NCI-H1105 treated with DMSO at 0.1 percent for 48 hours (cell line): ENCODE measurements at regions not wholly inside any gene's neighbourhood (a gene's known extent, or its start where the extent isn't known, plus 50 kb on each side); places are given as distances from the start of the nearest gene placed in this dataset.

Source experiments
- DNase-seq: peaks from one replicate; lab custom pipeline; 2025; lab: John Stamatoyannopoulos, UW

DNA sequence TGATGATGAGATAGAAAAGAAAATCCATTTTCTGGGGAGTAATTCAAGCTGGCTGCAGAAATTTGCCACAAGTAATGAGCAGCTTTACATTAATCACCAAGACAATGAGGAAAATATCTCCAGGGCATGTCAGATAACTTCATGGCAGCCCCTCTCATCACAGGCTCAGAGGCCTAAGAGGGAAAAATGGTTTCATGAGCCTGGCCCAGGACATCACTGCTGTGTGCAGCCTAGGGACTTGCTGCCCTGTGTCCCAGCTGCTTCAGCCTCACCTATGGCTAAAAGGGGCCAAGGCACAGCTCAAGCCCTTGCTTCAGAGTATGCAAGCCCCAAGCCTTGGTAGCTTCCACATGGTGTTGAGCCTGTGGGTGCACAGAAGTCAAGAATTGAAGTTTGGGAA is 161.7 kb downstream of the OPA1 start:
- no peak for DNase-seq

DNA sequence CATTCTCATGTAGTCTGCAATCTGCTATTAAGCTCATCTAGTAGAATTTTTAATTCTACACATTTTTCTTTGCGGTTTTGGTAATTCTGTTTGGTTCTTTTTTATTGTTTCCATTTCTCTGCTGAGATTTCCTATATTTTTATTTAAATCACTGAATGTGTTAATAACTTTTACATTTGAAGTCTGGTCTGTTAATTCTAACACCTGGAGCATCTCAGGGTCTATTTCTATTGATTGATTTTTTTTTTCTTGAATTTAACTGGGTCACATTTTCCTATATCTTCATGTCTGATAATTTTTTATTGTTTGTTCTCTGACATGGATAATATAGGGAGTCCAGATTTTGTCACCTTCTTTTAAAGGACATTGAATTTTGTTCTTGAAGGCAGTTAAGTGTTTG is 163.5 kb downstream of the OPA1 start:
- DNase-seq, result no peak

DNA sequence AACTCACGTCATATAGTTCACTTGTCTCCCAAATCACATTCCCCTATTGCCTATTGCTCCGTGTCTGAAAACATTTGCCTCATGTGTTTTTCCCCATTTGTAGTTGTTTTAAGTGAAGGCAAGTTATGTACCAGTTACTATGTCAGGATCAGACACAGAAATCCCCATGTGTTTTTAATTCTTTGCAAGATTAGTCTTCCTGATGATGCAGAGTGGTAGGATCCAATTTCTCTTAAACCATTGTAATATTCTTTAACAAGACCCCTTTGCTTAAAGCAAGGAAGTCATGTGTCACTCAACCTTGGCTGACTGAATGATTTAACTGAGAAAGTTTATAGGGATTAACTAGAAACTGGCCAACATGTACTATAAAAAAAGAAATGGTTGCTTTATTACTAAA is 164.4 kb downstream of the OPA1 start:
- DNase-seq, result no peak

DNA sequence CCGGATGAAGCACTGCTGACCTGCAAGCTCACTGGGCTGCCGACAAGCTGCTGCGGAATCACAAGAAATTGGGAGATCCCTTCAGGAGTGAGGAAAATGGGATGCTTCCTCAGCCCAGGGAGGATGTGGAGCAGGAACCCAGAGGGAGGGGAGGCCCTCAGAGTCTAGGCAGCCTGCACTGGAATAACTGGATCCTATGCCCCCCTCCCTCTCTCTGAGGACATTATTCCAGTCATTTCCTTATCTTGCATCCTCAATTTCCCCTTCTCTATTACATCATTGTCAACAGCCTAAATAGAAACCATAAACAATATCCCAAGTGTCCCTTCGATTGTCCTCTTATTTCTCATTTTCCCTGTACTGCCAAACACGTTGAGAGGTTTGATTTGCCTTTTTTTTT is 169.0 kb downstream of the OPA1 start:
- no peak for DNase-seq

DNA sequence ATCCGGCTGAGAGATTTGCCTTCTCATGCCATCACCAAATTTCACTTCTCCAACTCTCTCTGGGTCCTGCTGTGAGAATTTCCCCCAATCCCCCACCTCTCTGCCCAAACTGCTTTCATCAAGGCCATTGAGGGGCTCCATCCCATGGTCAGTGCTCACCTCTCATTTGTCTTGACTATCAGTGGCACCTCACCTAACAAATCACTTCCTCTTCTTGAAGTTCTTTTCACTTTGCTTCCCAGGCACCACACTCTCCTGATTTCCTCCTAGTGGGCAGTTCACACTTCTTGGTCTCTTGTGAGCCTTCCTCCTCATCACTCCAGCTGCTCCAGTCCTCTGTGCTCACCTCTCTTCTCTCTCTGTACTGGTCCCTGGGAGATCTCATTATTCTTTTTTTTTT is 169.6 kb downstream of the OPA1 start:
- DNase-seq, result no peak

DNA sequence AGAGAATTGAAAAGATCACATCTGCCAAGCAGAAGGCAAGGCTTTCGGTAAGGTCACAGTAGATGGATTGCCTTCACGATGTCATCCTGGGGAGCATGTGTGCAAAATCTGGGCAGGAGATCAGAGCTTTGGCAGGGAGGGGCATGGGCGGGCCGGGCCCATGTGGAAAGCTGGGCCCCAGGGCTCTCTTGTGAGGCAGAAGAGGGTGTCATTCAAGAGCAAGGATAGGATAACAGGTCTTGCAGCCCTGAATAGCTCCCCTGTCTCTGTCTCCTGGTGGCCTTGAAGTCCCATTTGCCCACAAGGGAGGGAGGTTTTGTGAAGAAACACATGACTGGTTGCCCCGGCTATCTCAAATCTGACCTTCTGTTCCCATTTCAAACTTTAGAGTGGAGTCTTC is 172.0 kb downstream of the OPA1 start:
- no peak for DNase-seq

DNA sequence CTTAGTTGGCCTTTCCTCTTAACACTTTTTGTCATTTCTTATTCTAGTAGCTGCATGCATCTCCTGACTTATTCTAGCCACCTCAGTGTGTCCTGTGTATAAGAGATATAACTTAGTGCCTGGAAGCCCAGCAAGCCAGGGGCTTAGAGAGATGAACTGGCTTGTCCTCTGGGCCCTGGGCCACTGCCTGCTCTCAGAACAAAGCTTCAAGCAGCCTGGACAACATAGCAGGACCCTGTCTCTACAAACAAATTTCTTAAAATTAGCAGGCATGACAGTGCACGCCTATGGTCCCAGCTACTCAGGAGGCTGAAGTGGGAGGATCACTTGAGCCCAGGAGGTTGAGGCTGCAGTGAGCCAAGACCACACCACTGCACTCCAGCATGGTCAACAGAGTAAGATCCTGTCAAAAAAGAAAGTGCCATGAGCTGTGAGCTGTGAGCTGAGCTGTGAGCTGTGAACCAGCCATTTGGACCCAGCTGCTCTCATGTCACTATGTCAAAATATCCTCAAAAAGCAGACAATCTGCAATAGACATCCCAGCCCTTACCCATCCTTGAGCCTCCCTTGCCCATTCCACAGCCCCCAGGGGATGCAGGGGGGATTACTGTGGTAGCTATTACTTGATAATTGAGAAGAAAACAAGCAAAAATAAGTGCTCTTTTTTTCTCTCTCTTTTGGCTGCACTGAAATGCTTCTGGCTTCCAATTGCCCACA is 174.5 kb downstream of the OPA1 start:
- no peak for DNase-seq

DNA sequence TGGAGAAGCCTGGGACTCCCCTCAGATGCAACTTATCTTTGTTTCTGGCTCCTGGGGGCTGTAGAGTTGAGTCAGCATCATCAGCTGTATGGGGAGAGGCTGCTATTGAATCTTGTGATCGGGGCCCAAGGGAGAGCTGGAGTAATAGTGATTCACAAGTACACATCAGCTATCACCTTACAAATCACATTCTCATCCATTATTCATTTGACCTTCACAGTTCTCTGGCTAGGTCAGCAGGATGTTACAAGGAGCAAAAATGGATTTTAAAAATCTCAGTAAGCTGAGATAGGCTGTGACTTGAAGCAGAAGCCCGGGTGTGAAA is 175.0 kb downstream of the OPA1 start:
- no peak for DNase-seq

DNA sequence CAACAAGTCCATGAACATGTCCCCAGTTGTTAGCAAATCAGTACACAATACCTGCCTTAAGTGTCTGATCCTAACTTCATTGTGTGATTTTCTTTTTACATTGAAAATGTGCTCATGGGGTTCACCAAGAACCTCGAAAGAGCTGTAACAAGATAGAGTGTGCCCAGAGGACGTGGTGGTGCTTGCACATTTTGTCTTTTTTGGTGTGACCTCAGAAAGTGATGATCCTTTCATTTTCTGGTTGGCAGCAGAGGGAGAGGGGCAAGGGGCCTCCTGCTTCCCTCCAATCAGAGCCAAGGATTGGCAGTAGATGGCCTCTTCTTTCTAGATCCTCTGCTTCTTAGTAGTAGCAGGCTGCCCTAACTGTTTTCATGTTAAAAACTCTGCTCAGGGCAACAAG is 176.4 kb downstream of the OPA1 start:
- DNase-seq, result no peak

DNA sequence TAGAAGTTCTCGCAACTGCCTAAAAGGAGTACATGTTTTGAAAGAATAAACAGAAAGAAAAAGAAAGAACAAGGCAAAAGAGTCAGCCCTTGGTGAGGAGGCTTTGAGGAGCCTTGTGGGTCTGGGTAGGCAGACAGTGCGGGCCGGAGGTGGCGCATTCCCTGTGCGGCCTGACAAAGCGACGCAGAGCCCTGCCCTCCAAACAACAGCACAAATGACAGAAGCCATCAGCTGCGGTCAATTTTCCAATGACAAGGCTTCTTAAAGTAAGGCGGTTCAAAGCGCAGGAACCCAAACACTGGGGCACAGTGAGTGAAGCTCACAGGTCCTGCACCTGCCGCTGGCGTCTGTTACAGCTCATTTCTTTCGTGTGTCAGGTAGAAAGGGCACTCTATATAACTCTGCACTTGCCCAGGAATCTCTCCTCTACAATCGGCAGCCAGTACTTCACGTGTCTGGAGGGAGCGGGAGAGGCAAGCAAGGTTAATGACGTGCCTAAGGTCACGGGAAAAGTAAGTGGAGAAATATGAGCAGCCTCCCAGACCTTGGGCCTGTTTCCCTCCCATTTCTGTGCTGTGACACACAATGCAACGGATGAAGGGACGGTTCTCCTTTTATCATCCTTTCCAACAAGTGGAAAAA is 178.1 kb downstream of the OPA1 start:
- no peak for DNase-seq

DNA sequence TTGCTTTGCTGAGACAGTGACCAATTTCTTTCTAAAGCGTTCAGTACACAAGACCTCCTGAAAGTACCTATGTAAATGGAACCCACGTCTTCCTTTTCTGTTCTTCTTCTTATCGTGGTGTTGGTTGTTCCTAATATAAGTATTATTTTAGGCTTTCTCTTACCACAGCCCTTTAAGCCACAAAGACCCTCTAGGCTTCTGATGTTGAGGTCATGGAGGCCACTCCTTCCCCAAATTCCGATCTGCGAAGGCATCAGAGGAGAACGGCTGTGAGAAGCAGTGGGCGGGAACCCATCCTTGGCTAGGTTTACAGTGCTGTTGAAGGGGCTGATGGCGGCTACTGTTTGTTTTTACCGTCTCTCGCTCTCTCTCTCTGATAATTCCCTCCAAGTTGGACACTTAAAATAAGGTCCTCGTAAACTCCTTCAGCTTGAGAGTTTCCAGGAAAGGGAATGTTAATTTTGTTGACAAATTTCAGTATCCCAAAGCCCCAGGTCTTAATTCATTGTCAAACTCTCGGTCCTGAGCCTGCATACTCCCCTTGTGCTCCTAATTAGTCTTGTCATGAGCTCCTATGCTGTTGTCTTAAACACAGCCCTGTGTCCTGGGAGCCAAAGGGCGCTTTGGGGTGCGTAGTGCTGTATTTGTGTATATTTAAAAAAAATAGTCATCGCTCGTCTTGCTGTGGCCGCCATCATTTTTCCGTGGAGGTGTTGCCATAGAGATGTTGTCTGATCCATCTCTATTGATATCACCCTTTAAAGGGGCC is 178.8 kb downstream of the OPA1 start:
- DNase-seq, result no peak

DNA sequence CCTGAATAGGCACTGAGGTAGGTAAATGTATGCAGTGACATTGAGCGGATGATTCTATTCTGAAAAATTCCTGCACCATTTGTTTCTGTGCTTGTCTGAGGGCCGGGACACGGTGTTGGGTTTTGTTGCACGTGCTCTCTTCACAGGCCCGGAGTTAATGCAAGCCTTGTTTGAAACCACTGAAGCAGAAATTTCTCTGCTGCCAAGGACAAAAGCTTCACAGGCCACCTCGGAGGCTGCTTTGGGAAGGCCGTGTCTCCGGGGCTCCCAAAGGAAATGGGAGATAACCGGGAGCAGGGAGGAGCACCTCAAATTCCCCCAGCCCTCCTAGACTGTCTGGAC is 179.4 kb downstream of the OPA1 start:
- no peak for DNase-seq

DNA sequence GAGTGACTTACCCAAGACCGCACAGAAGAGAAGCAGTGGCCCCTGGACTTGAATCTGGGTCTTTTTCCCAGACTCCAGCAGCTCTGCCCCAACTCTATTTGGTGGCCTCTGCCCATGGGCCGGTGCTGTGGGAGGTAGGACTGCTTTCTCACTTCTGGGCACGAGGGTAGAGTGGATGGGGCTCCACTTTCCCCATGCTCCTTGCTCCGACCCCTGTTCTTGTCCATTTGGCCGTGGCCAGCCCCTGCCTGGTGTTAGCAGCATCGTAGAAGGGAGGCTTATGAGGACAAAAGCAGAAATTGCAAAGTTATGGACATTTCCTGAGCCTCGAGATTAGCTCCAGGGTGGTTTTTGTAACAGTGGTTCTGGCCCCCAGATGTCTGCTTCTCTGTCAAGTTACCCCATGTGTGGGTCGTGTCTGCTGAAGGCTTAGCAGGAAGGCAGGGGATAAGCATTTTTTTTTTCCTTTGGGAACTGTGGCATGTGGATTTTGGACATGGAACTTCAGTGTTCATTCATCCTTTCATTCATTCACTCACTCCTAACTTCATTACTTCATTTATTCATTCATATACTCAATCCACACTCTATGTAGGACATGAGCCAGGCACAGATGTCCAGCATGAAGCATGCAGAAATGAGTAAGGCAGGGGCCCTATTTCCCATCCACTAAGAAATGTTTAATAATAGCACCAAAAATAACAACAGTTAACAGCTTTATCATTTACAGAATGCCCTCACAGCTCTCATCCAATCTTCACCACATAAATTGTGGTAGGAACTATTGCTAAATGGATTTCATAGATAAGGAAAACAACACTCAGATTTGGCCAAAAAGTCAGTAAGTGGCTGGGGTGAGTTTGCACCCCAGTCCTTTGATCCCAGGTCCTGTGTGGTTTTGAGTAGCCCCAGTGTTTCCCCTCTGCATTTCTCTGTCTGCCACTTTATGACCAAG is 180.5 kb downstream of the OPA1 start:
- no peak for DNase-seq

DNA sequence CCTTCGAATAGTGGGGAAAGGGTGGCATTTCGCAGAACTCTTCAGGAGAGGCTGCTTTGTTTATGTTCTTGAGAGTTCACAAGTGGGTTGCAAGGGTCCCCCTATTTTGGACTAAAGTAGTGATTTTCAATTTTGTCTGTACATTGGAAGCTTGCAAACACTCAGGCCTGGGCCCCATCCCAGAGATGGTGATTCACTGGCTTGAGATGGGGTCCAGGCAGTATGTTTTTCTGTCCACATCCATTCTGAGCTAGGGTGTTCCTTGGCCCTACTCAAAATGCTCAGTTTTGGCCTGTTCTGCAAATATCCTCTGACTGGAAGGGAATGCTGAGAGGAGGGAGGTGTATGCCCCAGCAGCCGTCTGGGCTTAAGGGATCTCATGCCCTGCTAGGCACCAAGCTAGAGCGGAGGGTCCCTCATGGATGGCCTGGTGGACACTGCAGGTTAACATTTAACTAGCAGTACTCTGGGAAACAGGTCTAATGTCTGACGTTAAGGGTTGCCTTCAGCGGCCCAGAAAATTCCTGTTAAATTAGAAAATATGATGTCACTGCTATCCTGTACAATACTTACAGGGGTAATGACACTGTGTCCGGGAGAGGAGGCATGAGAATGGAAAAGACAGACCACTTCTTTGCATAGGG is 181.4 kb downstream of the OPA1 start:
- no peak for DNase-seq

DNA sequence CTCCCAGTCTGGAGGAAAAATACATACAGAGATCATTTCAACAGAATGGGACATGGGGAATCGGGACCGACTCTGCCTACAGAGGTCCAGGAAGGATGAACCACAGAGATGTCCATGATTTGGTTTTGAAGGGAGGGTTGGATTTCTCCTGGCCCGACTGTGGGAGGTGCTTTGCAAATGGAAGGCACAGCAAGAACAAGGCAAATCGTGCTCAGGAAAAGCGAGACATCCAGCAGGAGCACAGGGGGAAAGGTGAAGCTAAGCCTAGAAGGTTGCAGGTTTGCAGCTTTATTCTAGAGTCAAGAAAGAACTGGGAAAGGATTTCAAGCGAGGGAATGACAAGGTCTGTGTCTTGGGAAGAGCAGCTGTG is 181.9 kb downstream of the OPA1 start:
- no peak for DNase-seq

DNA sequence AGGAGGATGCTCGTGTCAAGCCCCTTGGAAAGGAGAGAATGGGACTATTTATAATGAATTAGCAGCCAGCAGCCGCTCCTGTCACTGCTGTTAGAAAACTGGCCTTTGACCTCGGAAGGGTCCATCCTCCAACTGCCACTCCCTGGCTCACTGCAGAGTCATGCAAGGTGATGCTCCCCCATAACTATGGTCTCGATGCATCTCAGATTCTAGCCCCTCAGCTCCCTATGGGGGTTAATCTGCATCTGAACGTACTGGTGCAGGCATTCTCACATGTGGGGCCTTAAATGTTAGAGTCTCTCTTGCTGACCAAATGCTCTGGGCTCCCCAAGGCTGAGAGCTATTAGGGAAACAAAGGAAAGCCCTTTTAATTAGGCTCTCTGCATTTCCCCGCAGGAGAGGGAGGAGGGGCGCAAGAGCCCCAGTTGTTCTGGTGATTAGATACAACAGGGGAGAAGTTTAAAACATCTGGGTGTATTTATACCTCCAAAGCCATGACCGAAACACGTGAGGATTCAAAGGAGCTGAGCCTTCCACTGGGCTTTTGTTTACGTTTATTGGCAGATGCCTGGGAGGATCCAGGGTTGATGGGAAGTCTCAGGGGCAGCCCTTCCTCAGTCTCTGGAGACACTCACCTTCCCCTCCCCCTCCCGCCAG is 182.5 kb downstream of the OPA1 start:
- no peak for DNase-seq

DNA sequence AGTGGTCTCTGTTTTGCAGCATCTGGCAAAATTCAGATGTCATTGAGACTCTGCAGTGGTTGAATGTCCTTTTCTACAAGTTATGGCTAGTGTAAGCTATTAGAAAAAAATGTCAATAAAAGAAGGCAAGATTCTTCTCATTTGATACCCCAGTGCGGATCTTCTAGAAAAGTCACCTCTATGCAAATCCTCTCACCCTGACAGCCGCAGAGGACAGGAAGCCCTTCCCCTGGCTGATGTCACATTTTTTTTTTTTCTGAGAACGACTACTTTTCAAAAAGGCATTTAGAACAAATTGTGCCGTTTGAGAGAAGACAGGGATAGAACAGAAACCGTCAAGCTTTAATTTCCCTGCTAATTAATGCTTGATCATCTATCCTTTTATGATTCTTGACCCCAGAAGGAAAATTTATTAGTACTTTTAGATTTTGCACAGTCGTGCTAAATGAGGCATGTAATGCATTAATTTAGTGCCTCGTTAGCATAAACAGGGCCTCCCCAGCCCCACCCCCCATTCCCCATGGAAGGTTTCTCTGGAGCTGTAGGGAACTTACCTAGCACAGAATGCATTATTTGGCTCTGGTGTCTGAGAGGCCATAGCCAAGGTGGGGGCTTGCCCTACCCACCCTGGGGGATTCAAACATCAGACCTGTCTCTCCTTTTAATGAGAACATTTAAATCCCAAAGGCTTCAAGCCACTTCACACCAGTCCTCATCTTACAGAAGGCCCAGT is 183.8 kb downstream of the OPA1 start:
- no peak for DNase-seq

DNA sequence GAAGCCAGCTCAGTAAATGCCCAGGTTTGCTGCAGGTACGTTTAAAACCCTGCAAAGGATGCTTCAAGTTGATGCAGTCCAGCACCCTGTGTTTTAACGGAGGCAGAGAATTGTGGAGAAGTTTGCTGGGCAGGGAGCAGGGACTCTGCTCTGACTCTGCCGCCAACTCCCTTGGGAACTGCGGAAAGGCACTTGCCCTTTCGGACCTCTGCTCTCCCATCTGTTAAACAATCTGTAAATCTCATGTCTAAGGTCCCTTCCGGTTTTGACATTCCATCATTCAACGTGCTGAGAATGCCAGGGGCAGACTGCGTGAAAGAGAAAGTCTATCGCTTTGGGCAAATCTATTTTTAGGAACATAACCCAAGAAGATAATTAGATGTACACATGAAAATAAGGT is 184.5 kb downstream of the OPA1 start:
- DNase-seq, result no peak

DNA sequence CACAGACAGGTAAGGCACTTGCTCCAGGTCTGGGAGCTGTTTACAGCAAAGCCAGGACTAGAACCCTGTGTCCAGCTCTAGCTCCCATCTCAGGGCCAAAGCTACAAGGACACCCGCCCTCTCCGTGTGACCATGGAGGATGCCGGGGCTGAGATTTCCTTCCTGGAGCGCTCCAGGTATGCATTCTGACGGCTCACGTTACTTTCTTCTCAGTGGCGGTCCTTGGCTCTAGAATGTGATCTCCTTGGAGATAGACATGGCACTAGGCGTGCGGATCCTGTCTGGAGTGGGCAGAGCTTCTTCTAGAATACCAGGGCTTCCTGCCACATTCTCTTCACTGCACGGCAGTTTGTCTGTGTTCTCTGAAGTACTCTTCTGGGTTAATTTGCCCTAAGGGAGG is 185.7 kb downstream of the OPA1 start:
- DNase-seq, result no peak

DNA sequence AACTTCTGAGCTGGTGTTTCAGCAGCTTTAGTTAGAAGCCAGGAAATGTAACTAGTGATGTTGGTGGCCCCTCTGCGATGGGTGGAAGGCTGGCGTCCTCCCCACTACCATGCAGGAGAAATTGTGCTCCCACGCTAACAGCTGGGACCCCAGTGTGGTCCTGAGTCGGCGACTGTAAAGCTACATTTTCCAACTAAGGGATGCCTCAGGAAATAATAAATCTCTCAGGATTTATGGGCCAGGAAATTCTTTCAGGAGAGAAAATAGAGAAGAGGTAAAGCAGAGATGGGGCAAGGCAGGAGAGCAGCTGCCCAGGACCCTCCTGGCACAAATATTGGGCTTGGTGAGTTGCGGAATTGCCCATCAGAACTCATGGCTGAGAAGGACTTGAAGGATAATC is 186.9 kb downstream of the OPA1 start:
- no peak for DNase-seq

DNA sequence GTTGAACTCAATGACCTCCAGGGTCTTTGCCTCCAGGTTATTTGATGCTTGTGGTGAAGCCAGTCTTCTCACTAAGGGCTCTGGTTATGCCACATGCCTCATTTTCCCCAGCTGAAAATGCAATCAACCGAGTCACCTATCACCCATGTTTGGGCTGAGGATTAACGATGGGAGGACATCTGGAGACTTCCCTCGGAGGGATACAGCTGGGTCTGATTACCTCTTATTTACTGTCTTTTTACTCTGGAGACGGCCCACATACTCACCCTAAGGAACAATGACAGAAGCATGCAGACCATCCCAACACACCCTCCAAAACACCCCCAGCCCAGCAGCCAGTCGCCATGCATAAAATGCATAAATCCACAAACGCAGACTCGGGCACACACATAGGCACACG is 187.4 kb downstream of the OPA1 start:
- no peak for DNase-seq
